Immature natural killer cell (primary cell): ENCODE measurements at regions not wholly inside any gene's neighbourhood (a gene's known extent, or its start where the extent isn't known, plus 50 kb on each side); places are given as distances from the start of the nearest gene placed in this dataset.
"Not testable (repeated sequence)": the region's sequence is repeated elsewhere in the genome, so short reads cannot be mapped to it uniquely, and the experiment has no call there.

Source experiments
- DNase-seq, 3 donors: peaks; one replicate each; pipeline ENCODE4 v3.0.0; 2022; ENCODE audit warnings: mixed read lengths in 1 of 3
- H3K27ac Mint-ChIP-seq, 6 donors: one replicate each; pipeline ENCODE4 v1.8.0; 2020; ENCODE audit warnings: mixed read lengths in 6 of 6, mild to moderate bottlenecking in 5 of 6, inconsistent platforms in 4 of 6, moderate library complexity in 3 of 6
- H3K27me3 Mint-ChIP-seq, 3 donors: one replicate each; pipeline ENCODE4 v1.8.0; 2020 to 2021; ENCODE audit warnings: low read depth in 3 of 3, mild to moderate bottlenecking in 3 of 3, mixed read lengths in 3 of 3, moderate library complexity in 3 of 3, inconsistent platforms in 1 of 3
- H3K36me3 Mint-ChIP-seq, 3 donors: one replicate each; pipeline ENCODE4 v1.8.0; 2020; ENCODE audit warnings: mixed read lengths in 3 of 3, inconsistent platforms in 2 of 3, mild to moderate bottlenecking in 2 of 3
- H3K4me1 Mint-ChIP-seq, 2 donors: one replicate each; pipeline ENCODE4 v1.8.0; 2020; ENCODE audit warnings: inconsistent platforms in 2 of 2, mild to moderate bottlenecking in 2 of 2, mixed read lengths in 2 of 2, moderate library complexity in 1 of 2
- H3K4me3 Mint-ChIP-seq, 5 donors: one replicate each; pipeline ENCODE4 v1.8.0; 2020; ENCODE audit warnings: mild to moderate bottlenecking in 5 of 5, mixed read lengths in 5 of 5, inconsistent platforms in 3 of 5, moderate library complexity in 3 of 5
- H3K9me3 Mint-ChIP-seq, 6 donors: one replicate each; pipeline ENCODE4 v1.8.0; 2020; ENCODE audit warnings: mild to moderate bottlenecking in 6 of 6, mixed read lengths in 6 of 6, inconsistent platforms in 4 of 6, moderate library complexity in 3 of 6

GRCh38 chr10:9390516-9390915 lies 1336.0 kb downstream of the GATA3 start:
- Mint-ChIP-seq H3K36me3 (no peaks in the 10 kb centered on the region), H3K27ac (no peak overlapping the region), H3K4me1 (no peaks in the 10 kb centered on the region)

DNA sequence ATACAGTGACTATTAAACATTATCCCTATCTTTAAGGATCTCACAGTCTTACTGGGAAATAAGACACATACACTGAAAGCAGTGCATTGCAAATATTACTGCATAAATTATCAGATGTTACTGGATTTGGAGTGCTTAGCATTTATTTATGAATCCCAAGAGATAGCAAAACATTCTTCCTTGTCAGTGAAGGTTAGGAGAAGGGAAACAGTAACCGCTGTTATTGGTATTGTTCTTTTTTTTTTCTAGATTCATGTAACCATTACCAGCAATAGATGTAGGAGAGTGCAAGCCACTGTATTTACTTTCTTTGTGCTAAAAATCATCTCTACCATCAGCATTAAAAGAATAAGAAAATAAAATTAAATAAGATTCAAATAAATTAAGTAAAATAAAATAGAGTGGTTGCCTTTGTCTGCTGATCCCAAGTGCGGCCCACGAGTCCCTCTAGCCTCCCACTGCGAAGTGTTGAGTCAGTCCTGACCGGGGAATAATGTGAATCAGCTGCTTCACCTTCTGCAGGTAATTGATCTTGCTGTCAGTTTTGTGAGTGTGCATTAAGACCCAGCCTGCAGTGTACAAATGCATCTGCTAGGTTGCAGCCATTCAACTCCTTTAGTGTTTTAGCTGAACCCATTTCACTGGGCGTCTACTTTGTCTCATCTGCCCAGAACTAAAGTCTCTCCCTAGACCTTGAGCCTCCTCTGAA lies 1344.9 kb downstream of the GATA3 start:
- Mint-ChIP-seq H3K4me3 (no peak overlapping the region), H3K4me1 (no peaks in the 10 kb centered on the region), H3K27me3 (peaks cover 0 to 2% (median 0%) of the 10 kb centered on the region in 3 donors), H3K9me3 (peaks cover 0 to 3% (median 0%) of the 10 kb centered on the region in 6 donors), H3K36me3 (no peaks in the 10 kb centered on the region), H3K27ac (no peak overlapping the region)
- no peak for DNase-seq

More at GRCh38 chr10:9390516-9390915, 1336.0 kb downstream of the GATA3 start:
- H3K9me3 Mint-ChIP-seq: peaks cover 0 to 10% (median 0%) of the 10 kb centered on the region in 6 donors
- H3K27me3 Mint-ChIP-seq: peaks cover 0 to 4% (median 0%) of the 10 kb centered on the region in 3 donors
- no peak overlapping the region for H3K4me3 Mint-ChIP-seq
- no peak for DNase-seq

GRCh38 chr10:9402067-9402466 lies 1347.6 kb downstream of the GATA3 start:
- H3K4me1 Mint-ChIP-seq, H3K36me3 Mint-ChIP-seq, DNase-seq, H3K27me3 Mint-ChIP-seq, H3K27ac Mint-ChIP-seq, H3K4me3 Mint-ChIP-seq, H3K9me3 Mint-ChIP-seq: not testable (repeated sequence)

DNA sequence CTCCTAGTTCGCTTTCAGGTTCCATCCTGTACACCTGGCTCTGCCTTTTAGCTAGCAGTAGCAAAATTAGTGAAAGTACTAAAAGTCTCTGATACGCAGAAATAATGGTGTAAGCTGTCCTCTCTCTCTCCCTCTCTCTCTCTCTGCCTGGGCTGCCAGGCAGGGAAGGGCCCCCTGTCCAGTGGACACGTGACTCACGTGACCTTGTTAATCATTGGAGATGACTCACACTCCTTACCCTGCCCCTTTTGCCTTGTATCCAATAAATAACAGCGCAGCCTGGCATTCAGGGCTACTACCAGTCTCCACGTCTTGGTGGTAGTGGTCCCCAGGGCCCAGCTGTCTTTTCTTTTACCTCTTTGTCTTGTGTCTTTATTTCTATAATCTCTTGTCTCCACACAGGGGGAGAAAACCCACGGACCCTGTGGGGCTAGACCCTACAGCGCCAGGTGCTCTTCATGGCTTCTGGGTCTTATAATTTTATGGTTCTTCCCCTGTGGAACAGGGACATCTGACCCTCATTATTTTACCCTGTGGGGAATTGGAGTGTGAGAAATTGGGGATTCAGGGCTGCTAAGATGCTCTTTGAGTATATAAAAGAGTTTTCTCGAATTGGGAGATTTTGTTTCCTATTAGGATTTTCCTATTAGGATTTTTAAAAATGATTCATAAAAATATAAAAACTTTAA lies 1348.2 kb downstream of the GATA3 start:
- H3K27me3 Mint-ChIP-seq, H3K4me1 Mint-ChIP-seq, H3K9me3 Mint-ChIP-seq, H3K4me3 Mint-ChIP-seq, DNase-seq, H3K27ac Mint-ChIP-seq, H3K36me3 Mint-ChIP-seq: not testable (repeated sequence)

DNA sequence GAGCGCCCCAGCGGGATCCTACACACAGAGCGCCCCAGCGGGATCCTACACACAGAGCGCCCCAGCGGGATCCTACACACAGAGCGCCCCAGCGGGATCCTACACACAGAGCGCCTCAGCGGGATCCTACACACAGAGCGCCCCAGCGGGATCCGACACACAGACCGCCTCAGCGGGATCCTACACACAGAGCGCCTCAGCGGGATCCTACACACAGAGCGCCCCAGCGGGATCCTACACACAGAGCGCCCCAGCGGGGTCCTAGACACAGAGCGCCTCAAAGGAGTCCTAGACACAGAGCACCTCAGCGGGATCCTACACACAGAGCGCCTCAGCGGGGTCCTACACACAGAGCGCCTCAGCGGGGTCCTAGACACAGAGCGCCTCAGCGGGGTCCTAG lies 1352.7 kb downstream of the GATA3 start:
- not testable (repeated sequence) for H3K36me3 Mint-ChIP-seq

DNA sequence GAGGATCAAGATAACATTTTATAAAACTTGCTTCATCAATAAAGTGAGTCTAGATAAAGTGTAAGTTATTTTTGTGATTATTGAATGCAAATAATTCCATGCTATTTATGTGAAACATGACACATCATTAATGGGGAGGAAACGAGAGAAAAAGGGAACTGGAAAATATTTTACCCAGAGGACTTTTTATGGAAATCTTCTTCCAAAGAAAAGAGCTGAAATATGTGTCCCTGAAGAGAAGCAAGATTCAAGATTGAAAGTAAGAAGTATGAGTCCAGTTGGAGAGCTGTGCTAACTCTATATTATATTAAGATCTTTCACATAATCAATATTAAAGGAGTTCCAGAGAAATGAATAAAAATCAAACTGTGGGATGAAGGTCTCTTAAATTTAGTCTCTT lies 1361.8 kb downstream of the GATA3 start:
- no peaks in the 10 kb centered on the region for H3K36me3 Mint-ChIP-seq
- no peak overlapping the region for H3K4me3 Mint-ChIP-seq
- no peak for DNase-seq
- H3K9me3 Mint-ChIP-seq: peaks cover 0 to 6% (median 0%) of the 10 kb centered on the region in 6 donors
- H3K4me1 Mint-ChIP-seq: no peaks in the 10 kb centered on the region
- H3K27ac Mint-ChIP-seq: no peak overlapping the region
- peaks cover 0 to 3% (median 0%) of the 10 kb centered on the region in 3 donors for H3K27me3 Mint-ChIP-seq

More for the DNA sequence above, 1352.7 kb downstream of the GATA3 start:
- not testable (repeated sequence) for DNase-seq, H3K4me3 Mint-ChIP-seq, H3K4me1 Mint-ChIP-seq, H3K9me3 Mint-ChIP-seq, H3K27ac Mint-ChIP-seq, H3K27me3 Mint-ChIP-seq

DNA sequence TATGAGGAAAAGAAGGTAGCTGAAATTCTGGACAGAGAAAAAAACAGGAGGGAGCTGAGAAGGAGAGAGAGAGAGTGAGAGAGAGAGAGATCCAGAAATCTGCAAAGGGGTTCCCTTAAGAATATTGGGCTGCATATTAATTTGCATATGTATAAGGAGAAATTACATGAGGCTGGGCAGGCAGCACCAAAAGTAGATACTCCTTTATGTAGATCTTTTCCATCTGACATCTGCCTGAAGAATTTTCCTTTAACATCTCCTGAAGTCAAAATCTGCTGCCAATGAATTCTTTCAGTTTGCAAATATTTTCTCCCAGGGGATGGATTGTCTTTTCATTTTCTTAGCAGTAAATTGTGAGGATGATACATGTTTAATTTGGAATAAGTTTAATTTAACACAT lies 1365.3 kb downstream of the GATA3 start:
- Mint-ChIP-seq H3K9me3 (peaks cover 0 to 7% (median 2%) of the 10 kb centered on the region in 6 donors), H3K4me1 (no peaks in the 10 kb centered on the region), H3K36me3 (no peaks in the 10 kb centered on the region), H3K27ac (no peak overlapping the region), H3K27me3 (peaks cover 0 to 2% (median 0%) of the 10 kb centered on the region in 3 donors), H3K4me3 (no peak overlapping the region)
- no peak for DNase-seq

DNA sequence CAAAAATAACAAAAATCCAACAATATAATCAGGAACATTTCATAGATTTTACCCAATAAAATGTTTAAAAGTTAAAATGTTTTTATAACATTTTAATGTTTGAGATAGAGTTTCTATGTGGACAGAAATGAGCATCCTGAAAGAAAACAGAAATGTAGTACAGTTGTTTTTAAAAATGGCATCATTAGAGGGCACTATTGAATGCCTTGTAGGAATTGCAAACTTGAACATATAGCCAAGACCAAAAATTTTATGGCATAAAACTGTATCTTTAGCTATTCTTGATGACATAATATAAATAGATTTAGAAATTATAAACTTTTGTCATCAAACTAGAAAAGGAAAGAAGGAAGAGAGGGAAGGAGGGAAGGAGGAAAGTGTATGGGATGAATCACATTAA lies 1372.7 kb downstream of the GATA3 start:
- Mint-ChIP-seq H3K36me3 (no peaks in the 10 kb centered on the region), H3K4me1 (no peaks in the 10 kb centered on the region), H3K9me3 (peaks cover 0 to 7% (median under 1%) of the 10 kb centered on the region in 6 donors), H3K27me3 (peaks cover 0 to 5% (median 4%) of the 10 kb centered on the region in 3 donors), H3K4me3 (no peak overlapping the region), H3K27ac (no peak overlapping the region)
- DNase-seq: no peak

- H3K36me3 Mint-ChIP-seq: no peaks in the 10 kb centered on the region
- H3K9me3 Mint-ChIP-seq: peaks cover 0 to 10% (median 5%) of the 10 kb centered on the region in 6 donors
- peaks cover 2 to 3% (median 2%) of the 10 kb centered on the region in 3 donors for H3K27me3 Mint-ChIP-seq
- H3K4me1 Mint-ChIP-seq: no peaks in the 10 kb centered on the region
- DNase-seq: no peak
- no peak overlapping the region for H3K4me3 Mint-ChIP-seq
- H3K27ac Mint-ChIP-seq: no peak overlapping the region
Measured at GRCh38 chr10:9437131-9437530, 1382.6 kb downstream of the GATA3 start.

DNA sequence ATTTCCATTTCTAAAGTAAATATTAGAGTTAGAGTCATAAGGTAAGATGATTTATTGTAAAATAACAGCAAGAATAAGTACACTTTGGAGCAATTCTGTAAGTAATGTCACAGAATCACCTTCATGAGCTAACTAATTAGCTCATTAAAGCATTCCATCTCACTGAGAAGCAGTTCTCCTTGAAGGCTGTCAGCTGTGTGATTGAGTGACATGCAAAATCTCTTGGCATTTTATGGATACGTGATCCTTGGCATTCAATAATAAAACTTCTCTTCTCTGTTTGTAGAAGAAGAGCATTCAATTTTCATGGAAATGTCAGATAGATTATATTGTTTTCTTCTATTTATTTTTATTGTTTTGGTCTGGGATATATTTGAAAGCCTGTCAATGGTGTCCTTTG lies 1389.3 kb downstream of the GATA3 start:
- Mint-ChIP-seq H3K36me3 (peaks cover 0 to 7% (median 0%) of the 10 kb centered on the region in 3 donors), H3K4me3 (no peak overlapping the region), H3K9me3 (peaks cover 0 to 14% (median 4%) of the 10 kb centered on the region in 6 donors), H3K27ac (no peak overlapping the region), H3K4me1 (no peaks in the 10 kb centered on the region), H3K27me3 (peaks cover 0 to 2% (median 0%) of the 10 kb centered on the region in 3 donors)
- DNase-seq: no peak

DNA sequence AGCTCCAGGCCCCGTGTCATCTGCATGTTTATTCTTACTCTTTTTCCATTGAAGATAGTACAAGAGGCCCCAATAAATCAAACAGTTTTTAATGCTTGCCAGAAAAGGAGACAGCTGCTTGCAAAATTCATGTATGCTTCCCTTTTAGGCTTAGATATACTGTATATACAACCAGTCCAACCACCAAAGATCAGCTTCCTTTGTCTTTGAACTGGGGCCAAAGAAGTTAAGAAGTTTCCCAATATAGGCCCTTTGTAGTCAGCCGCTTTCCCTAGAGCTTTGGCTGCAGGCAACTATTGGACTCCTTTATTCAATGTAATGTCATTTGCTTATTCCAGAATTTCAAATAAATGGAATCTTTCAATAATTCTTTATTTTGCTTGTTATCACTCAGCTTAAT lies 1395.0 kb downstream of the GATA3 start:
- Mint-ChIP-seq H3K9me3 (peaks cover 2 to 24% (median 13%) of the 10 kb centered on the region in 6 donors), H3K4me3 (no peak overlapping the region), H3K36me3 (peaks cover 0 to 7% (median 0%) of the 10 kb centered on the region in 3 donors), H3K27me3 (no peaks in the 10 kb centered on the region), H3K27ac (no peak overlapping the region), H3K4me1 (no peaks in the 10 kb centered on the region)
- DNase-seq: no peak

GRCh38 chr10:9450801-9451200 lies 1396.3 kb downstream of the GATA3 start:
- peaks cover 2 to 29% (median 15%) of the 10 kb centered on the region in 6 donors for H3K9me3 Mint-ChIP-seq
- H3K4me1 Mint-ChIP-seq: no peaks in the 10 kb centered on the region
- DNase-seq: no peak
- no peaks in the 10 kb centered on the region for H3K27me3 Mint-ChIP-seq
- H3K4me3 Mint-ChIP-seq: no peak overlapping the region
- H3K36me3 Mint-ChIP-seq: peaks cover 0 to 7% (median 0%) of the 10 kb centered on the region in 3 donors
- H3K27ac Mint-ChIP-seq: no peak overlapping the region

- Mint-ChIP-seq H3K36me3 (peaks cover 0 to 7% (median 0%) of the 10 kb centered on the region in 3 donors), H3K27ac (no peak overlapping the region), H3K9me3 (peaks cover 2 to 29% (median 15%) of the 10 kb centered on the region in 6 donors), H3K27me3 (no peaks in the 10 kb centered on the region), H3K4me1 (no peaks in the 10 kb centered on the region), H3K4me3 (no peak overlapping the region)
- no peak for DNase-seq
Measured at GRCh38 chr10:9451211-9451773, 1396.8 kb downstream of the GATA3 start.

DNA sequence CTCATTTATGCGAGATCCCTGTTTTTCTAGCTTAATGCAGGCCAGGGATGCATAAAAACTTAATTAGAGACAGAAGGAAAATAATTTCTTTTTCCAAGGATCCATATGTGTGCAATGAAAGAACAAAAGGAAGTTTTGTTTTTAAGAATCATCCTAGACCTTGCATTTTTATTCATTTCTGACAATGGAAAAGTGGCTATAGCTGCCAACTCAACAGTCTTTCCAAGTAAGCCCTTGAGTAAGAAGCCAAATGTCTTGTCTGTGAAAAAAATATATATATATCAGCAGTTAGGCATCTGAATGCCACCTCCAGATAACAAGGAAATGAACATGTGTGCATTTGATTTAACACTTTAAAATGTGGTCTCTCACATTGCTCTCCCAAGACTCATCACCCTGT lies 1397.6 kb downstream of the GATA3 start:
- no peaks in the 10 kb centered on the region for H3K27me3 Mint-ChIP-seq
- peaks cover 2 to 26% (median 15%) of the 10 kb centered on the region in 6 donors for H3K9me3 Mint-ChIP-seq
- peaks cover 0 to 7% (median 0%) of the 10 kb centered on the region in 3 donors for H3K36me3 Mint-ChIP-seq
- H3K4me1 Mint-ChIP-seq: no peaks in the 10 kb centered on the region
- DNase-seq: no peak
- no peak overlapping the region for H3K27ac Mint-ChIP-seq
- no peak overlapping the region for H3K4me3 Mint-ChIP-seq
